Endothelial cell of umbilical vein (primary cell): ENCODE measurements at regions not wholly inside any gene's neighbourhood (a gene's known extent, or its start where the extent isn't known, plus 50 kb on each side); places are given as distances from the start of the nearest gene placed in this dataset.
A peak's percentile ranks its signal among the peaks of the same experiment; 100 is the strongest.

Experiments
- BruUV-seq: library from RNA; stranded (reverse); fragments of 400-500 nt; replicated peaks from 2 replicates; lab custom pipeline; 2021; lab: Mats Ljungman, UMichigan
- CTCF ChIA-PET: fragments of 300-600, 350-600 bp; sonication (Branson Sonifier 250); formaldehyde crosslinking; loops from one replicate; lab custom pipeline; 2021; ENCODE audit warnings: antibody characterized with exemption, inconsistent platforms; lab: Charles Lee
- POLR2A ChIA-PET: fragments of 300-600, 350-600 bp; sonication (Branson Sonifier 250); formaldehyde crosslinking; loops from one replicate; lab custom pipeline; 2021; ENCODE audit warnings: antibody characterized with exemption, inconsistent platforms; lab: Charles Lee
- DNase-seq: peaks from one replicate; pipeline ENCODE4 v3.0.0-alpha.2; 2011; ENCODE audit warnings: low read depth, low spot score
- FAIRE-seq: peaks from 2 replicates; lab custom pipeline; 2011; peaks lifted over from hg19 to GRCh38; lab: Jason Lieb, UNC
- H2AFZ ChIP-seq: 2 replicates; pipeline ENCODE4 v1.6.0; 2012; ENCODE audit warnings: low read depth, low read length, control low read depth, inconsistent platforms
- H3K27ac ChIP-seq: 2 replicates; pipeline ENCODE4 v1.5.1; 2011; ENCODE audit warnings: low read depth, mild to moderate bottlenecking, control low read depth, low read length, moderate library complexity; ENCODE audit not compliant: insufficient read depth
- H3K27me3 ChIP-seq, 2 experiments: 2 replicates each; pipeline versions ENCODE4 v1.6.0 to v1.6.1; 2011; ENCODE audit warnings: low read length in 2 of 2, mixed read lengths in 1 of 2; ENCODE audit not compliant: control insufficient read depth in 2 of 2, insufficient read depth in 2 of 2
- H3K36me3 ChIP-seq, 2 experiments: 2 replicates in 1 of 2; 3 replicates in 1 of 2; pipeline ENCODE4 v1.5.1; 2011; ENCODE audit warnings: low read length in 2 of 2, mild to moderate bottlenecking in 1 of 2, moderate library complexity in 1 of 2; ENCODE audit not compliant: control insufficient read depth in 2 of 2, insufficient read depth in 2 of 2; ENCODE audit errors: extremely low read depth in 1 of 2
- H3K4me1 ChIP-seq: 3 replicates; pipeline ENCODE4 v1.5.1; 2011; ENCODE audit warnings: mild to moderate bottlenecking, low read length; ENCODE audit not compliant: control insufficient read depth, insufficient read depth; ENCODE audit errors: extremely low read depth
- H3K4me2 ChIP-seq: 2 replicates; pipeline ENCODE4 v1.6.1; 2011; ENCODE audit warnings: low read length, control low read depth, mixed read lengths; ENCODE audit not compliant: insufficient read depth
- H3K4me3 ChIP-seq, 3 experiments: fragments of 200-600 bp in 1 of 3; sonication (generic), shearing (Covaris generic) in 1 of 3; replicated peaks in 1 of 3; 2 replicates each; pipeline ENCODE4 v1.5.1; 2011 to 2016; ENCODE audit warnings: control low read depth in 3 of 3, low read length in 3 of 3, mild to moderate bottlenecking in 2 of 3, inconsistent platforms in 1 of 3, low read depth in 1 of 3, moderate library complexity in 1 of 3; ENCODE audit not compliant: insufficient read depth in 1 of 3
- H3K79me2 ChIP-seq: 2 replicates; pipeline ENCODE4 v1.6.0; 2012; ENCODE audit warnings: low read length, inconsistent platforms; ENCODE audit not compliant: control insufficient read depth, insufficient read depth
- H3K9ac ChIP-seq: replicated peaks from 2 replicates; pipeline ENCODE3; 2011; ENCODE audit warnings: low read length, control low read depth; ENCODE audit not compliant: insufficient read depth; ENCODE audit errors: extremely low read depth
- H3K9me1 ChIP-seq: replicated peaks from 3 replicates; pipeline ENCODE4 v1.6.0; 2011; ENCODE audit warnings: mild to moderate bottlenecking, low read length; ENCODE audit not compliant: control insufficient read depth, insufficient read depth; ENCODE audit errors: extremely low read depth
- H3K9me3 ChIP-seq: replicated peaks from 2 replicates; pipeline ENCODE4 v1.5.1; 2012; ENCODE audit warnings: low read length, inconsistent platforms; ENCODE audit not compliant: control insufficient read depth, insufficient read depth
- H4K20me1 ChIP-seq: replicated peaks from 2 replicates; pipeline ENCODE3; 2011; ENCODE audit warnings: mild to moderate bottlenecking, low read length; ENCODE audit not compliant: control insufficient read depth, insufficient read depth; ENCODE audit errors: extremely low read depth
- CTCF ChIP-seq, 2 donors: IDR thresholded peaks; 1 replicate in 1 of 2; 2 replicates in 1 of 2; pipeline ENCODE4 v1.5.1; 2011; ENCODE audit warnings: low read length in 2 of 2, mild to moderate bottlenecking in 2 of 2, moderate library complexity in 2 of 2, control low read depth in 1 of 2, inconsistent platforms in 1 of 2, low read depth in 1 of 2; ENCODE audit not compliant: insufficient read depth in 1 of 2; ENCODE audit errors: extremely low read depth in 1 of 2
- EZH2 ChIP-seq: IDR thresholded peaks from 2 replicates; pipeline ENCODE4 v1.6.1; 2012; ENCODE audit warnings: borderline replicate concordance, low read depth, mild to moderate bottlenecking, moderate library complexity, low read length, inconsistent platforms; ENCODE audit not compliant: severe bottlenecking
- FOS ChIP-seq: IDR thresholded peaks from 2 replicates; pipeline ENCODE4 v1.6.1; 2011; ENCODE audit warnings: mild to moderate bottlenecking, low read length, moderate library complexity, borderline replicate concordance; ENCODE audit not compliant: insufficient read depth
- JUN ChIP-seq: IDR thresholded peaks from 2 replicates; pipeline ENCODE4 v1.6.1; 2011; ENCODE audit warnings: borderline replicate concordance, low read depth; ENCODE audit not compliant: insufficient read length, insufficient read depth
- POLR2A ChIP-seq: IDR thresholded peaks from 2 replicates; pipeline ENCODE4 v1.6.1; 2012; ENCODE audit warnings: low read depth, mild to moderate bottlenecking, control low read depth, low read length
- dilution Hi-C: fragments of 300-500 bp; cut with MboI; formaldehyde crosslinking; loops from one replicate; pipeline ENCODE4 v1.15.0; 2019; ENCODE audit warnings: low sequenced_read_pairs; ENCODE audit not compliant: extremely low pct_ligation_motif_present
- intact Hi-C: fragments of 100-400 bp; cut with micrococcal nuclease; formaldehyde crosslinking; loops from one replicate; pipeline ENCODE4 v1.10.0; 2022

- no TSS peak for BruUV-seq
- TF ChIP-seq EZH2 (no peak), FOS (no peak), POLR2A (no peak), JUN (no peak)
- Histone ChIP-seq H3K4me2 (no peak overlapping the region), H3K4me1 (no peaks in the 10 kb centered on the region), H3K9me1 (no peaks in the 10 kb centered on the region), H3K27me3 (no peaks in the 10 kb centered on the region), H2AFZ (peak overlapping the region; percentile 54), H3K4me3 (no peak overlapping the region), H3K9me3 (no peaks in the 10 kb centered on the region), H4K20me1 (no peaks in the 10 kb centered on the region), H3K79me2 (no peaks in the 10 kb centered on the region), H3K9ac (no peak overlapping the region), H3K27ac (no peak overlapping the region), H3K36me3 (no peaks in the 10 kb centered on the region)
- intact Hi-C loops: no loop called here
- ChIA-PET POLR2A (no interaction called here), CTCF (no interaction called here)
- DNase-seq (peak; percentile 20), FAIRE-seq (no peak)
- dilution Hi-C loops: no loop called here
Observed at GRCh38 chr15:95839367-95839782, 491.1 kb upstream of the NR2F2 start.

GRCh38 chr15:95840004-95840403 lies 490.5 kb upstream of the NR2F2 start:
- intact Hi-C loops: no loop called here
- no peak overlapping the region for H3K27ac ChIP-seq
- ChIA-PET CTCF (interaction anchor here (0.7 kb wide), 1 partner anchor 46 kb away, joined by 3 read pairs; no protein-coding TSS in a partner anchor), POLR2A (no interaction called here)
- dilution Hi-C loops: no loop called here
- TF ChIP-seq CTCF (IDR thresholded peaks at IDR 0.05; ENCODE audit: extremely low read depth in 1 of 2, insufficient read depth in 1 of 2, low read depth in 1 of 2, low read length in 2 of 2) (no peak), POLR2A (no peak), JUN (no peak)
- no peak overlapping the region for H3K4me3 ChIP-seq
- no peaks in the 10 kb centered on the region for H3K9me3 ChIP-seq
- no peaks in the 10 kb centered on the region for H4K20me1 ChIP-seq
- BruUV-seq: no TSS peak
- FAIRE-seq (no peak), DNase-seq (no peak)
- no peaks in the 10 kb centered on the region for H3K9me1 ChIP-seq
- no peaks in the 10 kb centered on the region for H3K79me2 ChIP-seq
- no peaks in the 10 kb centered on the region for H3K4me1 ChIP-seq
- H3K36me3 ChIP-seq: no peaks in the 10 kb centered on the region
- H3K27me3 ChIP-seq: no peaks in the 10 kb centered on the region
- no peak overlapping the region for H3K4me2 ChIP-seq
- no peak overlapping the region for H2AFZ ChIP-seq
- no peak overlapping the region for H3K9ac ChIP-seq
